Stomach (tissue), 8 donors: ENCODE measurements at regions not wholly inside any gene's neighbourhood (a gene's known extent, or its start where the extent isn't known, plus 50 kb on each side); places are given as distances from the start of the nearest gene placed in this dataset.

Experiments used
- DNase-seq, 2 donors: peaks; one replicate each; pipeline versions ENCODE4 v3.0.0 to v3.0.0-alpha.2; 2013 to 2019
- H3K27ac ChIP-seq, 5 donors: fragments of 200-600 bp in 4 of 5; sonication (generic) in 4 of 5; one replicate each; pipeline ENCODE4 v1.5.1; 2013 to 2019; ENCODE audit warnings: mild to moderate bottlenecking in 1 of 5, moderate library complexity in 1 of 5
- H3K27me3 ChIP-seq, 3 donors: fragments of 200-600 bp; sonication (generic); one replicate each; pipeline ENCODE4 v1.5.1; 2017 to 2019; ENCODE audit warnings: mixed run types in 1 of 3
- H3K36me3 ChIP-seq, 4 donors: fragments of 200-600 bp; sonication (generic); 1 replicate in 3 of 4; 2 replicates in 1 of 4; pipeline ENCODE4 v1.5.1; 2016 to 2019
- H3K4me1 ChIP-seq, 4 donors: fragments of 200-600 bp; sonication (generic); one replicate each; pipeline ENCODE4 v1.5.1; 2016 to 2019
- H3K4me3 ChIP-seq, 4 donors: fragments of 200-600 bp; sonication (generic) in 3 of 4; one replicate each; pipeline ENCODE4 v1.5.1; 2016 to 2019; ENCODE audit warnings: mild to moderate bottlenecking in 1 of 4
- H3K9me3 ChIP-seq, 4 donors: fragments of 200-600 bp; sonication (generic); one replicate each; pipeline ENCODE4 v1.5.1; 2016 to 2019
- EP300 ChIP-seq: sonication (generic); formaldehyde crosslinking; IDR thresholded peaks from one replicate; pipeline ENCODE4 v1.6.1; 2017; ENCODE audit warnings: antibody characterized with exemption
- POLR2A ChIP-seq, 4 donors: fragments of 450-650 bp; IDR thresholded peaks; one replicate each; pipeline ENCODE4 v1.6.1; 2016; ENCODE audit warnings: antibody characterized with exemption in 4 of 4, control low read depth in 2 of 4, mild to moderate bottlenecking in 1 of 4, moderate library complexity in 1 of 4
- POLR2AphosphoS5 ChIP-seq, 3 donors: sonication (generic); formaldehyde crosslinking; IDR thresholded peaks; one replicate each; pipeline ENCODE4 v1.6.1; 2016; ENCODE audit warnings: antibody characterized with exemption in 3 of 3
- WGBS, 5 donors: extraction: QIAGEN DNeasy Blood & Tissue Kit in 3 of 5; methylation state at CpG; one replicate each; pipeline versions ENCODE4 v1.1.5 to v1.1.7; 2013 to 2018; 5-methylcytosine and 5-hydroxymethylcytosine counted together
- intact Hi-C: fragments of 100-400 bp; cut with DNase I; formaldehyde crosslinking; loops from one replicate; pipeline ENCODE4 v1.15.1; 2023; ENCODE audit warnings: low total_unique reads
- TF ChIP-seq, protein P1 (sequence below), 7 experiments: fragments of 450-650 bp in 4 of 7; fragments of 200-600 bp in 3 of 7; sonication (generic) in 3 of 7; IDR thresholded peaks; one replicate each; pipeline ENCODE4 v1.5.1; 2016 to 2019; ENCODE audit warnings: antibody characterized with exemption in 7 of 7, control low read depth in 2 of 7, mild to moderate bottlenecking in 1 of 7
- donor health status: healthy with polysubstance abuse.
- donor health status: Bipolar disorder and iron deficiency.
- donor health status: healthy.

DNA sequence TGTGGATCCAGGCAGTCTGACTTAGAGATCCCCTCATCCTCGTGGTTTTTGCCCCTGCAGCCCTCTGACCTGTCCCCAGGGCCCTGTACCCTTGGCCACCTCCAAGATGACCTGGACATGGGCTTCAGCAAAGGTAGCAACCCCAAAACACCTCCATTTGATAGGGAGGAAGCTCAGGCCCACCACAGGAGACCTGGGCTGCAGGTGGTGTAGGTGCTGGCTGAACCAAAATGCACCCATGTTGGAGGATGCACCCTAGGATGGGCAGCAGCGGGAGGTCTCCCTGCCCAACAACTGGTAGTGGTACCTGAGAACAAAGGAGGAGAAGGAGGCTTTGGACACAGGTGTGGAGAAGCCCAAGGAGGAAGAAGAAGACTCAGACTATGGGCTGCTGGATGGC lies 188.7 kb downstream of the ZNF716 start:
- no peak for DNase-seq
- no peaks in the 10 kb centered on the region for H3K36me3 ChIP-seq
- no peak overlapping the region for H3K27ac ChIP-seq
- no peak for TF ChIP-seq POLR2A (IDR thresholded peaks at IDR 0.05)
- TF ChIP-seq, protein P1, sequence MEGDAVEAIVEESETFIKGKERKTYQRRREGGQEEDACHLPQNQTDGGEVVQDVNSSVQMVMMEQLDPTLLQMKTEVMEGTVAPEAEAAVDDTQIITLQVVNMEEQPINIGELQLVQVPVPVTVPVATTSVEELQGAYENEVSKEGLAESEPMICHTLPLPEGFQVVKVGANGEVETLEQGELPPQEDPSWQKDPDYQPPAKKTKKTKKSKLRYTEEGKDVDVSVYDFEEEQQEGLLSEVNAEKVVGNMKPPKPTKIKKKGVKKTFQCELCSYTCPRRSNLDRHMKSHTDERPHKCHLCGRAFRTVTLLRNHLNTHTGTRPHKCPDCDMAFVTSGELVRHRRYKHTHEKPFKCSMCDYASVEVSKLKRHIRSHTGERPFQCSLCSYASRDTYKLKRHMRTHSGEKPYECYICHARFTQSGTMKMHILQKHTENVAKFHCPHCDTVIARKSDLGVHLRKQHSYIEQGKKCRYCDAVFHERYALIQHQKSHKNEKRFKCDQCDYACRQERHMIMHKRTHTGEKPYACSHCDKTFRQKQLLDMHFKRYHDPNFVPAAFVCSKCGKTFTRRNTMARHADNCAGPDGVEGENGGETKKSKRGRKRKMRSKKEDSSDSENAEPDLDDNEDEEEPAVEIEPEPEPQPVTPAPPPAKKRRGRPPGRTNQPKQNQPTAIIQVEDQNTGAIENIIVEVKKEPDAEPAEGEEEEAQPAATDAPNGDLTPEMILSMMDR (IDR thresholded peaks at IDR 0.05): no peak
- no peak for TF ChIP-seq POLR2AphosphoS5 (IDR thresholded peaks at IDR 0.05)
- TF ChIP-seq EP300: no peak
- H3K4me1 ChIP-seq: no peaks in the 10 kb centered on the region
- peaks cover 0 to 30% (median 9%) of the 10 kb centered on the region in 4 donors for H3K9me3 ChIP-seq
- intact Hi-C loops: no loop called here
- no peaks in the 10 kb centered on the region for H3K27me3 ChIP-seq
- H3K4me3 ChIP-seq: no peak overlapping the region
- 5 to 40% (median 27%) methylated on average over 2 of the region's 2 CpGs for WGBS, 5 donors

DNA sequence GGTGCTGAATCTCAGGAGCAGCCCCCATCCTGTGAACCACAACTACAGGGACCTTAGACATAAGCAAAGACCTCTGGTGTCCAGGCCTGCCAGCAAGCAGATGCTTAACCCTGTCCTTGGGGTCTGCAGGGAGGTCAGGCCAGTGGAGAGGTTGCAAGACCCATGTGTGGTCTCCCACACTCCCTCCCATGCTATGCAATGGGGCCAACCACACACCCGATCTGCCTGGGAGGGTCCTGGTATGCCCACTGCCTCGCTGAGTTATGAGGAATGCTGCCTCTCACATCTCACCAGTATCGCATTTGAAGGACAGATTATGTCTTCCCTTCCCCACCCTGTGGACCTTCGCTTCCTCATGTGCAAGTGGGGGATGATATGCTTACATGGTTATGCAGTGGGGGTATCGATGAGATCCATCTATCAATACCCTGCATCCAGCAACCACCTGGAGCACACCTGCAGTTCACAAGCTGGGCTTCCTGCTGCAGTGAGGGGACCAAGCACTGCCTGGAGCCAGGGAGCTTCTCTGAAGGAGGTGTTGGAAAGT lies 191.6 kb downstream of the ZNF716 start:
- Histone ChIP-seq H3K27ac (no peak overlapping the region), H3K36me3 (no peaks in the 10 kb centered on the region), H3K4me3 (no peak overlapping the region), H3K27me3 (no peaks in the 10 kb centered on the region), H3K4me1 (no peaks in the 10 kb centered on the region), H3K9me3 (peaks cover 0 to 44% (median 25%) of the 10 kb centered on the region in 4 donors)
- intact Hi-C loops: no loop called here
- TF ChIP-seq POLR2AphosphoS5 (IDR thresholded peaks at IDR 0.05): no peak
- TF ChIP-seq, protein P1 (IDR thresholded peaks at IDR 0.05): no peak
- no peak for TF ChIP-seq EP300
- no peak for TF ChIP-seq POLR2A (IDR thresholded peaks at IDR 0.05)
- no peak for DNase-seq
- WGBS, 5 donors: 67 to 80% (median 73%) methylated on average over 5 of the region's 5 CpGs

DNA sequence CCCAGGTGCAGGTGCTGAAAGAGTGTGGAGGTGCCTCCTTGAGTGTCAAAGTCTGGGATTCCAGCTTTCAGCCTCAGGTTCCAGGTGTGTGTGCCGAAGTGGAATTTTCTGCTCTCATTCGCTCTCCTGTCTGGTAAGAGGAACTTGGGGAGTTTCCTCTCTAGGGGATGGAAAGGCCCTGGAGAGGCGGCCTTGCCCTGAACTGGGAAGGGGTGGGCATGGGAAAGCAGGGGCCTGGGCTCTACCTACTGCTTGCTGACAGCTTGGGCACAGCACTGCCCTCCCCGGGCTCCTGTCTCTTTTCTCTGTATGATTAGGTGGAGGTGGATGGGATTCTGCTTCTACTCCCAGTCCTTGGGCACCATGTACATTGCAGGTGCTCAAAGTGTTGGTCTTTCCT lies 192.8 kb downstream of the ZNF716 start:
- TF ChIP-seq, protein P1 (IDR thresholded peaks at IDR 0.05): no peak
- TF ChIP-seq EP300 (no peak), POLR2A (IDR thresholded peaks at IDR 0.05) (no peak), POLR2AphosphoS5 (IDR thresholded peaks at IDR 0.05) (no peak)
- 66 to 79% (median 73%) methylated on average over 4 of the region's 4 CpGs for WGBS, 5 donors
- DNase-seq: no peak
- no peaks in the 10 kb centered on the region for H3K36me3 ChIP-seq
- H3K4me1 ChIP-seq: no peaks in the 10 kb centered on the region
- H3K27ac ChIP-seq: no peak overlapping the region
- peaks cover 0 to 53% (median 34%) of the 10 kb centered on the region in 4 donors for H3K9me3 ChIP-seq
- no peak overlapping the region for H3K4me3 ChIP-seq
- intact Hi-C loops: no loop called here
- H3K27me3 ChIP-seq: no peaks in the 10 kb centered on the region

DNA sequence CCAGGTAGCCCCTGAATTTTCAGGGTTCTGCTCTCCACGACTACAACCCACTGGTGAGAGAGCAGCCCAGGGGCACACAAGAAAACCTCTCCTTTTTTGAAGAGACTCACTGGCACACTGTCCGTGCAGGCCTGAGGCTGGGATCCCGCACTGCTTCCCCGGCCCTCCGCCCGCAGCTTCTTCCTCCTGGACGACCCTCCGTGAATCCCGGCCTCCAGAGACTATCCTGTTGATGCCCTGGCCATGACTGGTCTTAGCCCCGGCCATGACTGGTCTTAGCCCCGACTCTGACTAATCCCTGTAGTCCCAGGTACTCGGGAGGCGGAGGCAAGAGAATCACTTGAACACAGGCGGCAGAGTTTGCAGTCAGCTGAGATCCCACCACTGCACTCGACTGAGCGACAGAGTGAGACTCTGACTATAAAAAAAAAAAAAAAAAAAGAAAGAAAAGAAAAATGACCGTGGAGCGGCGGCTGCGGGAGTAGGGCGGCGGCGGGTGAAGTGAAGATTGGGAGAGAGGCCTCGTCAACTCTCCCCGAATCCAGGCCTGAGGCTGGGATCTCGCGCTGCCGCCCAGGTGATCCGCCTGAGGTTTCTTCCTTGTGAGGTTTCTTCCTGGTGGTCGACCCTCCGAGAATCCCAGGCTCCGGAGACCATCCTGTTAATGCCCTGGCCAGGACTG lies 196.4 kb downstream of the ZNF716 start:
- Histone ChIP-seq H3K27me3 (no peaks in the 10 kb centered on the region), H3K27ac (no peak overlapping the region), H3K4me1 (no peaks in the 10 kb centered on the region), H3K36me3 (no peaks in the 10 kb centered on the region), H3K4me3 (no peak overlapping the region), H3K9me3 (peaks cover 0 to 79% (median 48%) of the 10 kb centered on the region in 4 donors)
- TF ChIP-seq EP300 (no peak), POLR2A (IDR thresholded peaks at IDR 0.05) (no peak), POLR2AphosphoS5 (IDR thresholded peaks at IDR 0.05) (no peak)
- TF ChIP-seq, protein P1 (IDR thresholded peaks at IDR 0.05): no peak
- DNase-seq: no peak
- 84 to 89% (median 88%) methylated on average over 23 to 32 of the region's 32 CpGs for WGBS, 5 donors
- intact Hi-C loops: no loop called here
